ENCODE measurements at regions not wholly inside any gene's neighbourhood (a gene's known extent, or its start where the extent isn't known, plus 50 kb on each side); places are given as distances from the start of the nearest gene placed in this dataset.
A peak's percentile ranks its signal among the peaks of the same experiment; 100 is the strongest.
"Not testable (repeated sequence)": the region's sequence is repeated elsewhere in the genome, so short reads cannot be mapped to it uniquely, and the experiment has no call there.

GRCh38 chr16:18725321-18725720 lies 64.8 kb downstream of the RPS15A start:
- DNase-seq; H3K27ac ChIP-seq; H3K9me3 ChIP-seq (ENCODE audit: severe bottlenecking); H3K4me3 ChIP-seq (ENCODE audit: low read depth, low read length); H3K27me3 ChIP-seq (ENCODE audit: insufficient read depth, low read depth, severe bottlenecking); H3K36me3 ChIP-seq: not testable (repeated sequence)

GRCh38 chr16:18719978-18720377 lies 70.2 kb downstream of the RPS15A start:
- H3K36me3 ChIP-seq; H3K27me3 ChIP-seq (ENCODE audit: insufficient read depth, low read depth, severe bottlenecking); H3K9me3 ChIP-seq (ENCODE audit: severe bottlenecking); H3K4me3 ChIP-seq (ENCODE audit: low read depth, low read length); H3K27ac ChIP-seq: not testable (repeated sequence)
- peak; percentile 85 for DNase-seq

- not testable (repeated sequence) for H3K27me3 ChIP-seq (ENCODE audit: insufficient read depth, low read depth, severe bottlenecking); DNase-seq; H3K36me3 ChIP-seq; H3K27ac ChIP-seq; H3K9me3 ChIP-seq (ENCODE audit: severe bottlenecking); H3K4me3 ChIP-seq (ENCODE audit: low read depth, low read length)
Measured at GRCh38 chr16:18712580-18712979, 77.6 kb downstream of the RPS15A start.

GRCh38 chr16:18710659-18711058 lies 79.5 kb downstream of the RPS15A start:
- H3K36me3 ChIP-seq; H3K27me3 ChIP-seq (ENCODE audit: insufficient read depth, low read depth, severe bottlenecking); H3K27ac ChIP-seq; H3K4me3 ChIP-seq (ENCODE audit: low read depth, low read length); H3K9me3 ChIP-seq (ENCODE audit: severe bottlenecking); DNase-seq: not testable (repeated sequence)

GRCh38 chr16:18701239-18701638 lies 88.9 kb downstream of the RPS15A start:
- not testable (repeated sequence) for H3K4me3 ChIP-seq (ENCODE audit: low read depth, low read length); H3K27me3 ChIP-seq (ENCODE audit: insufficient read depth, low read depth, severe bottlenecking); DNase-seq; H3K36me3 ChIP-seq; H3K27ac ChIP-seq; H3K9me3 ChIP-seq (ENCODE audit: severe bottlenecking)

- not testable (repeated sequence) for DNase-seq; H3K9me3 ChIP-seq (ENCODE audit: severe bottlenecking); H3K27ac ChIP-seq; H3K27me3 ChIP-seq (ENCODE audit: insufficient read depth, low read depth, severe bottlenecking); H3K4me3 ChIP-seq (ENCODE audit: low read depth, low read length); H3K36me3 ChIP-seq
Measured at GRCh38 chr16:18696029-18696428, 94.1 kb downstream of the RPS15A start.

- H3K4me3 ChIP-seq (ENCODE audit: low read depth, low read length); DNase-seq; H3K27me3 ChIP-seq (ENCODE audit: insufficient read depth, low read depth, severe bottlenecking); H3K36me3 ChIP-seq; H3K27ac ChIP-seq; H3K9me3 ChIP-seq (ENCODE audit: severe bottlenecking): not testable (repeated sequence)
Measured at GRCh38 chr16:18686079-18686968, 103.8 kb downstream of the RPS15A start.

- H3K27ac ChIP-seq; H3K27me3 ChIP-seq (ENCODE audit: insufficient read depth, low read depth, severe bottlenecking); H3K36me3 ChIP-seq; H3K4me3 ChIP-seq (ENCODE audit: low read depth, low read length); DNase-seq; H3K9me3 ChIP-seq (ENCODE audit: severe bottlenecking): not testable (repeated sequence)
Measured at GRCh38 chr16:18645784-18646183, 83.9 kb upstream of the NOMO2 start.

- not testable (repeated sequence) for H3K4me3 ChIP-seq (ENCODE audit: low read depth, low read length); H3K9me3 ChIP-seq (ENCODE audit: severe bottlenecking); DNase-seq; H3K36me3 ChIP-seq; H3K27me3 ChIP-seq (ENCODE audit: insufficient read depth, low read depth, severe bottlenecking); H3K27ac ChIP-seq
Measured at GRCh38 chr16:18636928-18637327, 75.0 kb upstream of the NOMO2 start.

GRCh38 chr16:18636148-18636547 lies 74.3 kb upstream of the NOMO2 start:
- H3K4me3 ChIP-seq (ENCODE audit: low read depth, low read length); H3K36me3 ChIP-seq; H3K27me3 ChIP-seq (ENCODE audit: insufficient read depth, low read depth, severe bottlenecking); H3K9me3 ChIP-seq (ENCODE audit: severe bottlenecking); DNase-seq; H3K27ac ChIP-seq: not testable (repeated sequence)

- H3K27ac ChIP-seq; H3K4me3 ChIP-seq (ENCODE audit: low read depth, low read length); H3K36me3 ChIP-seq; H3K27me3 ChIP-seq (ENCODE audit: insufficient read depth, low read depth, severe bottlenecking); H3K9me3 ChIP-seq (ENCODE audit: severe bottlenecking); DNase-seq: not testable (repeated sequence)
Measured at GRCh38 chr16:18634981-18635380, 73.1 kb upstream of the NOMO2 start.

GRCh38 chr16:18631713-18632112 lies 69.8 kb upstream of the NOMO2 start:
- DNase-seq: not testable (repeated sequence)

GRCh38 chr16:18616993-18617392 lies 55.1 kb upstream of the NOMO2 start:
- not testable (repeated sequence) for H3K27ac ChIP-seq; DNase-seq; H3K4me3 ChIP-seq (ENCODE audit: low read depth, low read length); H3K27me3 ChIP-seq (ENCODE audit: insufficient read depth, low read depth, severe bottlenecking); H3K36me3 ChIP-seq; H3K9me3 ChIP-seq (ENCODE audit: severe bottlenecking)

More at GRCh38 chr16:18631713-18632112, 69.8 kb upstream of the NOMO2 start:
- H3K4me3 ChIP-seq (ENCODE audit: low read depth, low read length); H3K9me3 ChIP-seq (ENCODE audit: severe bottlenecking); H3K27me3 ChIP-seq (ENCODE audit: insufficient read depth, low read depth, severe bottlenecking); H3K27ac ChIP-seq; H3K36me3 ChIP-seq: not testable (repeated sequence)

GRCh38 chr16:18616137-18616755 lies 54.3 kb upstream of the NOMO2 start:
- H3K27me3 ChIP-seq (ENCODE audit: insufficient read depth, low read depth, severe bottlenecking); DNase-seq; H3K9me3 ChIP-seq (ENCODE audit: severe bottlenecking); H3K27ac ChIP-seq; H3K36me3 ChIP-seq; H3K4me3 ChIP-seq (ENCODE audit: low read depth, low read length): not testable (repeated sequence)

All from WERI-Rb-1 (cell line).